ENCODE measurements at regions not wholly inside any gene's neighbourhood (a gene's known extent, or its start where the extent isn't known, plus 50 kb on each side); places are given as distances from the start of the nearest gene placed in this dataset.

DNA sequence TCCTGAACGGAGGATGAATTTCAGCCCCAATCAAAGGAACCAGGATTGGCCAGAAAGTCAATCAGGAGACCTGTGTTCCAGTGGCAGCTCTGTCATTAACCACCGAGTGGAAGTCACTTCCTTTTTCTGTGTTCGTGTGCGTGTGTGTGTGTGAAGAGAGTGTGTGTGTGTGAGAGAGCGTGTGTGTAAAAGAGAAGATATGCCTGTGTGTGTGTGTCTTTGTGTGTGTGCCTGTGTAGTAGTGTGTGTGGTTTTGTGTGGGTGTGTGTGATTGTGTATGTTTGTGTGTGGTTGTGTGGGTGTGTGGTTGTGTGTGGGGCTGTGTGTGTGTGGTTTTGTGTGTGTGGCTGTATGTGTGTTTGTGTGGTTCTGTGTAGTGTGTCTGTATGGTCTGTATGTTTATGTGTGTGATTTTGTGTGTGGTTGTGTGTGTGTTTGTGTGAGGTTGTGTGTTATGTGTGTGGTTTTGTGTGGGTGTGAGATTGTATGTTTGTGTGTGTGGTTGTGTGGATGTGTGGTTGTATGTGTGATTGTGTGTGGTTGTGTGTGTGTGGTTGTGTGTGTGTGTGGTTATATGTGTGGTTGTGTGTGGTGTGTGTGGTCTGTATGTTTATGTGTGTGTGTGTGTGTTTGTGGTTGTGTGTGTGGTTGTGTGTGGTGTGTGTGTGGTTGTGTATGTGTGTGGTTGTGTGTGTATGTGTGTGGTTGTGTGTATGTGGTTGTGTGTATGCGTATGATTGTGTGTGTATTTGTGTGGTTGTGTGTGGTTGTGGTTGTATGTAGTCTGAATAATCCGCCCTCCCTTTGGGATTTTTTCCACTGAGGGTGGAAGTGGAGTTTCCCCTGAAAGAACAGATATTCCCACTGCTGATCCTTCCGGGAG is 314.4 kb downstream of the SHQ1 start:
- Histone ChIP-seq H3K79me2 (replicated peaks; ENCODE audit: insufficient read depth) (no peaks in the 10 kb centered on the region), H4K20me1 (replicated peaks; ENCODE audit: insufficient read depth) (no peaks in the 10 kb centered on the region), H3K9me2 (ENCODE audit: insufficient read depth) (no peaks in the 10 kb centered on the region; the same call in 1 of the 2 replicates), H3K27ac (ENCODE audit: low read depth) (no peak overlapping the region), H3K27me3 (ENCODE audit: insufficient read depth) (no peaks in the 10 kb centered on the region), H3K4me2 (no peak overlapping the region), H2AFZ (0 out of 2 replicates have a peak overlapping the region, but pooled peaks have one; percentile 56), H3K4me3 (no peak overlapping the region), H3K4me1 (ENCODE audit: insufficient read depth) (0 out of 2 replicates have a peak, but pooled peaks cover 6% of the 10 kb centered on the region), H3K36me3 (ENCODE audit: insufficient read depth) (no peaks in the 10 kb centered on the region), H3F3A (replicated peaks; ENCODE audit: low read depth) (no peaks in the 10 kb centered on the region)
- Mint-ChIP-seq H3K27me3 (ENCODE audit: insufficient read depth, low read depth, poor library complexity) (peaks cover 3% of the 10 kb centered on the region), H3K36me3 (ENCODE audit: low read depth) (no peaks in the 10 kb centered on the region), H3K27ac (no peak overlapping the region), H3K9me3 (peaks cover 3% of the 10 kb centered on the region; the same call in 1 of the 3 replicates), H3K4me1 (peaks cover 19% of the 10 kb centered on the region), H3K4me3 (no peak overlapping the region)
- DNase-seq (ENCODE audit: low spot score): no peak
- ATAC-seq: no peak
- no peak for TF ChIP-seq REST (IDR thresholded peaks at IDR 0.05; ENCODE audit: unreplicated experiment)

DNA sequence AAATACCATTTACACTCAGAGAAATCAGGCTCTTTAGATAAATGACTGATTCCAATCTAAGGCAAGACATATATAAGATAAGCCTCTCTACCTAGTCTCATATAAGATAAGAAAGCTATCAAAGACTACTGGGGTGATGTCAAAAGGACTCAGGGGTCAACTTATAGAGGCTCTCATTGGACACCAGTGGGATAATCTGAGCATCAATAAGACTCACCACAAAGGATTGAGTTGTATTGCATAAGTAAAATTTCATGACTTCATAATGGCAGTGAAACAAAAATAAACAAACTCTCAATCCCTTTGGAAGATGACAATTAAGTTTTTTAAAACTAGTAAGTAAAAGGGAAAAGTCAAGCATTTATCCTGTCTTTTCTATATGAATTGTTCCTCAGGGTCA is 317.8 kb downstream of the SHQ1 start:
- no peak overlapping the region for H3K4me3 ChIP-seq
- Mint-ChIP-seq H3K4me1 (peaks cover 4% of the 10 kb centered on the region), H3K36me3 (ENCODE audit: low read depth) (no peaks in the 10 kb centered on the region), H3K4me3 (no peak overlapping the region), H3K27me3 (ENCODE audit: insufficient read depth, low read depth, poor library complexity) (peaks cover 3% of the 10 kb centered on the region), H3K9me3 (peaks cover 3% of the 10 kb centered on the region; the same call in 1 of the 3 replicates), H3K27ac (no peak overlapping the region)
- no peaks in the 10 kb centered on the region for H4K20me1 ChIP-seq (replicated peaks; ENCODE audit: insufficient read depth)
- no peaks in the 10 kb centered on the region; the same call in 1 of the 2 replicates for H3K9me2 ChIP-seq (ENCODE audit: insufficient read depth)
- no peak for TF ChIP-seq EZH2phosphoT487 (IDR thresholded peaks at IDR 0.05; ENCODE audit: unreplicated experiment)
- TF ChIP-seq ETS1 (IDR thresholded peaks at IDR 0.05): no peak
- TF ChIP-seq CTCF (conservative IDR thresholded peaks at IDR 0.05; ENCODE audit: low read depth in 2 of 2): no peak
- TF ChIP-seq ZNF331 (CRISPR knock-in tag; IDR thresholded peaks at IDR 0.05; ENCODE audit: low read depth): no peak
- TF ChIP-seq REST (IDR thresholded peaks at IDR 0.05; ENCODE audit: unreplicated experiment): no peak
- H3K27me3 ChIP-seq (ENCODE audit: insufficient read depth): no peaks in the 10 kb centered on the region
- no peaks in the 10 kb centered on the region for H3K79me2 ChIP-seq (replicated peaks; ENCODE audit: insufficient read depth)
- H2AFZ ChIP-seq: no peak overlapping the region
- no peaks in the 10 kb centered on the region for H3K36me3 ChIP-seq (ENCODE audit: insufficient read depth)
- ATAC-seq (no peak), DNase-seq (ENCODE audit: low spot score) (no peak)
- H3K4me1 ChIP-seq (ENCODE audit: insufficient read depth): no peaks in the 10 kb centered on the region
- H3K4me2 ChIP-seq: no peak overlapping the region
- H3K27ac ChIP-seq (ENCODE audit: low read depth): no peak overlapping the region
- H3F3A ChIP-seq (replicated peaks; ENCODE audit: low read depth): no peaks in the 10 kb centered on the region
